Epithelial cell of prostate (primary cell): ENCODE measurements at regions not wholly inside any gene's neighbourhood (a gene's known extent, or its start where the extent isn't known, plus 50 kb on each side); places are given as distances from the start of the nearest gene placed in this dataset.
A peak's percentile ranks its signal among the peaks of the same experiment; 100 is the strongest.
"Not testable (repeated sequence)": the region's sequence is repeated elsewhere in the genome, so short reads cannot be mapped to it uniquely, and the experiment has no call there.

Experiments
- DNase-seq: peaks from one replicate; pipeline ENCODE4 v3.0.0-alpha.2; 2011; ENCODE audit warnings: low read depth, low spot score
- H3K27ac ChIP-seq: fragments of 450-650 bp; 2 replicates; pipeline ENCODE4 v1.5.1; 2017; ENCODE audit warnings: mild to moderate bottlenecking

GRCh38 chr10:124158592-124158991, 65.2 kb upstream of the CHST15 start:
- H3K27ac ChIP-seq = no peak overlapping the region
- DNase-seq = no peak

- DNase-seq = no peak
- H3K27ac ChIP-seq = no peak overlapping the region
These were observed 63.9 kb upstream of the CHST15 start for GRCh38 chr10:124157271-124157681.

GRCh38 chr10:124156524-124157260, 63.3 kb upstream of the CHST15 start:
- H3K27ac ChIP-seq = no peak overlapping the region
- no peak for DNase-seq

- no peak overlapping the region for H3K27ac ChIP-seq
- DNase-seq = no peak
These were observed 62.5 kb upstream of the CHST15 start for GRCh38 chr10:124155781-124156435.

- peak; percentile 91 for DNase-seq
- H3K27ac ChIP-seq = peak overlapping the region; percentile 96
These were observed 59.8 kb upstream of the CHST15 start for GRCh38 chr10:124153023-124153826.

- DNase-seq = peak; percentile 34
- H3K27ac ChIP-seq = peak overlapping the region; percentile 96
These were observed 59.0 kb upstream of the CHST15 start for GRCh38 chr10:124152139-124153022.

- peak overlapping the region; percentile 96 for H3K27ac ChIP-seq
- no peak for DNase-seq
These were observed 58.2 kb upstream of the CHST15 start for GRCh38 chr10:124151466-124152095.

- no peak overlapping the region for H3K27ac ChIP-seq
- no peak for DNase-seq
These were observed 57.5 kb upstream of the CHST15 start for GRCh38 chr10:124150807-124151417.

GRCh38 chr10:124150189-124150806, 56.9 kb upstream of the CHST15 start:
- no peak overlapping the region for H3K27ac ChIP-seq
- no peak for DNase-seq

GRCh38 chr10:124149189-124150042, 56.0 kb upstream of the CHST15 start:
- no peak for DNase-seq

GRCh38 chr10:124148509-124149188, 55.3 kb upstream of the CHST15 start:
- not testable (repeated sequence) for H3K27ac ChIP-seq, DNase-seq

More at GRCh38 chr10:124149189-124150042, 56.0 kb upstream of the CHST15 start:
- no peak overlapping the region for H3K27ac ChIP-seq

- DNase-seq = no peak
- H3K27ac ChIP-seq = no peak overlapping the region
These were observed 53.1 kb upstream of the CHST15 start for GRCh38 chr10:124146483-124146882.

- no peak for DNase-seq
- H3K27ac ChIP-seq = no peak overlapping the region
These were observed 51.9 kb upstream of the CHST15 start for GRCh38 chr10:124145109-124145870.

GRCh38 chr10:124144536-124144935, 51.1 kb upstream of the CHST15 start:
- no peak for DNase-seq
- H3K27ac ChIP-seq = no peak overlapping the region

GRCh38 chr10:124143721-124144120, 50.3 kb upstream of the CHST15 start:
- no peak for DNase-seq
- no peak overlapping the region for H3K27ac ChIP-seq
